T1000 (cell line): ENCODE measurements at regions not wholly inside any gene's neighbourhood (a gene's known extent, or its start where the extent isn't known, plus 50 kb on each side); places are given as distances from the start of the nearest gene placed in this dataset.
"Not testable (repeated sequence)": the region's sequence is repeated elsewhere in the genome, so short reads cannot be mapped to it uniquely, and the experiment has no call there.

Experiments used
- DNase-seq: peaks from one replicate; lab custom pipeline; 2025; ENCODE audit warnings: mixed read lengths; lab: John Stamatoyannopoulos, UW

DNA sequence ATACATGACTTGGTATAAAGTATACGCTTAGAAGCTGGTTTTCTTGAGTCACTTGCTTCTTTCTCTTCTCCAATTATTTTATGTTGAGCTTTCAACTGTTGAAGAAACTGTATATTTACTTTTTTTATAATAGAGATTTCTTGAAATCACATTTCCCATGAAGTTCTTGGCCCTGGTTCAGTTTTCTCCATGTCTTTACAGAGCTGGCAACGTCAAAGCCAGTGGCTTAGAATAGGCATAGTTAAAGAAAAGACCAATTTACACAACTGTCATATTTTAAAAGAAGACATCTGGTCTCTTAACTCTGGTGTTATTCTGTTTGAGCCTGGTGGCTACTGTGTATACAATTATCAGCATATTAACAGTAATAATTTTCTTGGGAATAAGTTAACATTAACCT is 1249.3 kb downstream of the CDH12 start:
- DNase-seq: no peak

DNA sequence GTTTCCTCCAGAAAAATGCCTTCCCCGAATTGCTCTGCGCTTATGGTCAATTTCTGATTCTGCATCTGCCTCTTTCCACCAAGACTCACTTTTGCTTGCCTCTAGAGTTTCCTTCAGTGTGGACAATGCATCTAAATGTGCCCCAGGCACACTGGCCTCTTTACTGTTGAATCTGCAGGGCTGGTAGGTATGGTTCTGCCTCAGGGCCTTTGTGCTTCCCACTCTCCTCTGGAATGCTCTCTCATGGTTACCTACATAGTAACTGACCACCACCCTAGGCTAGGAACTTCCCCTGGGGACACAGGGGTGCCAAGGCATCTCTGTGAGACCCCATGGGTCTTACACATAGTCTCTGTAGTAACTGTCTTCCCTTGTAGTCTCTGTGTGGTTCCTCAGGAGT is 1258.6 kb downstream of the CDH12 start:
- no peak for DNase-seq

DNA sequence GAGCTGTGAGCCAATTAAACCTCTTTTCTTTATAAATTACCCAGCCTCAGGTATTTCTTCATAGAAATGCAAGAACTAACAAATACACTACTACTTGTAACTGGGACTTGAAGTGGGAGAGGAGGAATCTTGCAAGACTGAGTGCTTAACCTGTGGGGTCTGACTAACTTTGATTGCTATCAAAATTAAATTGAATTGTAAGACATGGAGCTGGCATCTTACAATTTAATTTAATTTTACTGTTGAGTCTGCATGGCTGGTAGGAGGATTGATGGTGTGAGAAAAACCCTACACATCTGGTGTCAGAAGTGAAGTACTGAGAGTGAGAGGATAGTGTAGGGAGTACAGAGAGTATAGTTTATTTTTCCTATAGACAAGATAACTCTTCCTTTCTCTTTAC is 1259.9 kb downstream of the CDH12 start:
- no peak for DNase-seq

DNA sequence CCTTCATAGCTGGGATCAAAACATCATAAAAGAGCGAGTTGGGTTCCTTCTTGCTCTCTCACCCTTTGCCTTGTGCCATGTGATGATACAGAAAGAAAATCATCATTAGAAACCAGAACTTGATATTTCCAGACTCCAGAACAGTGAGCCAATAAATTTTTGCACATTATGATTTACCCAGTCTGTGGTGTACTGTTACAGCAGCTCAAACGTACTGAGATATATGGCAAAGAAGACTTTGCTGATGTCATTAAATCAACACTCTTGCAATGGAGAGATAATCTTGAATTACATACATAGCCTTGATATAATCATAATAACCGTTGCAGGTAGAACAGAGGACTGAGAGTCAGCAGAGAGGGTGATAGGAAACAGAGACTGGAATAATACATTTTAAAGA is 1271.6 kb downstream of the CDH12 start:
- DNase-seq: no peak

DNA sequence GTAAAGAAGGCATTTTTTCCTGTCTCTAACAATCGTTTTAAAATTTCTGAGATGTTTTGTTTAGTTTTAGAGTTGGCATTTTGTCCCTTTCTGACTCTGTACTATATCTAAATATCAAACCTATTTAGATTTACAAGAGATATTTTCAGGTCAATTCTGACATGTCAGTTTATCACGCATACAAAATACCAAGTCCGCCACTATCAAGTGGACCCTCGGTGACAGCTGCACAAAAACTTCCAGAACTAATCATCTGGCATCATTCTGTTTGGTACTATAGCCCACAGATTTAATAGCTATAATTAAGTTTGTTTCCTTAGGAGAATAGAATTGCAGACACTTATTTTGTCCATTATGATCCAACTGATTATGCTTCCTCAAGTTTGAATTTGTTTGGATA is 1278.2 kb downstream of the CDH12 start:
- no peak for DNase-seq

DNA sequence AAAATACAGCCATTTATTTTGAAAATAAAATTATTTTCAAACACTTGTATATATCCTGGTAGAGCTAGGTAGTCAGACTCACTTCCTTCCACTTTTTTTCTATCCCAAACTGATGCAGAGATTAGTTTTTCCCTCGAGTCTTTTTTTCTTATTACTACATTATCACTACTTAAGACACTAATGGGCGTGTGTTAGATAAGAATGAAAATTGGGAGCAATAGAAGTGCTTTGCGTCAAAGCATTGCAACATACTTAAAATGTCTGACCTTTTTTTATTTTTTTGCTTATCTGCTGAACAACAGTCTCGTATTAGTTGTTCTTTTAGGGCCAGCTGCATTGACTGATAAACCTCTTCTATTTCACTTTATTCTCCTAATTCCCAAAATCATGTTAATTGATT is 1278.7 kb downstream of the CDH12 start:
- DNase-seq: no peak

DNA sequence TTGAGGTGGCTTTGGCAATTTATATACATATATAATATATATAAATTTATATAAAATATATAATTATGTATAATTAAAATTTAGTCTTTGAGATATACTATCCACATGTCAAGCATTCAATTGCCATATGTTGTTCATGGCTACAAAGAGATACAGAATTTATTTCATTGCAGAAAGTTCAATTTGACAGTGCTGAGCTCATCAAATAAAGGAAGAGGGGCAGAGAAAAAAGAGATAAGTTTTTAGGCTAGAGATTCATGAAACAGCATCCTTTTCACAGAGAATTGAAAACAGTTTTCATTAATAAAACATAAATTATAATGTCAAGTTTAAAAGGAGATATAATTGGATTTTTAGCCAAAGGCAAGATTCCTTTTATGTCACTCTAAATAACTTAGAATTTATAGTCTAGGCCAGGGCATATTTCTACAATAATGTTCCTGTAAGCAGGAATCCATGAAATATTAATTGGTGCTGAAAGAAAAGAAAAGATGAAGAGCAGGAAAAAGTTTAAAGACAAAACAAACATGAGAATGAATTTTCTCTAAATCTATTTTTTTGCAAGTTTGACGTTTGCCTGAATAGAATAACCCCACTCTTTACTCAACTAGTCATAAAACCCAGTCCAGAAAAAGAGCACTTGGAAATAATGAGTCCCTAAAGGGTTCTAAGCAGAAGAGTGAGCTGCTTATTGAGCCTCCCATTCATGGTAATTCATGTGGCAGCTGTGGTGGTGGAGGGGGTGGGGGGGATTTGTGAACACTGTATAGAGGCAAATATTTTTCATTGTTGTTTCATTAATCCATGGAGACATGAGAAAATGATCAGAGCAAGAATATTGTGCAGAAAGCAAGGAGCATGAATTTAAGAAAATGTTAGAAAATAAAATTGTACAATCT is 1279.5 kb downstream of the CDH12 start:
- no peak for DNase-seq

DNA sequence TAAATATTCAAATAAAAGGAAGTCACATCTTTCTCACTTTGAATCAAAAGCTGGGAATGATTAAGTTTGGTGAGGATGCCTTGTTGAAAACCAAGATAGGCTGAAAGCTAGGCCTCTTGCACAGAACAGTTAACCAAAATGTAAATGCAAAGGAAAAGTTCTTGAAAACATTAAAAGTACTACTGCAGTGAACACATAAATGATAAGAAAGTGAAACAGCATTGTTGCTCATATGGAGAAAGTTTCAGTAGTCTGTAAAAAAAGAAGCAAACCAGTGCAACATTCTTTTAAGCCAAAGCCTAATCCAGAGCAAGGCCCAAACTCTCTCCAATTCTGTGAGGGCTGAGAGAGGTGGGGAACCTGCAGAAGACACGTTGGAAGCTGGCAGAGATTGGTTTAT is 1281.9 kb downstream of the CDH12 start:
- not testable (repeated sequence) for DNase-seq

DNA sequence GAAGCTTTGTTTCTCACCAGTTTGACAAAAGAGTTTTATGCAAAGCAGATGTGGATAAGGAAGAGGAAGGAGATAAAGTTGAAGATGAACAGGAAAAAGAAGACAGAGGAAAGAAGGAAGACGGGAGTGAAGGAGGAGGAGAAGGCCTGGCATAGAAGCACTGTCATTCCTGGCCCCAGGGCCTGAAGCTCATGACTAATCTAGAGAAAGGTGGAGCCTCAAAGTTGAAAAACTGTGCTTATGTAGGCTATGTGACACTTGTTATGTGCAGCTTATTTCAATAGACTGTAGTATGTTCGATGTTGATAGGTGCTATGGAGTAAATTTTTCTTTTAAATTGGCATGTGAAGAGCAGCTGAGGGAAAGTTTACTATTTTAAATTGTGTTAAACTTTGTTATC is 1294.0 kb downstream of the CDH12 start:
- DNase-seq: not testable (repeated sequence)

DNA sequence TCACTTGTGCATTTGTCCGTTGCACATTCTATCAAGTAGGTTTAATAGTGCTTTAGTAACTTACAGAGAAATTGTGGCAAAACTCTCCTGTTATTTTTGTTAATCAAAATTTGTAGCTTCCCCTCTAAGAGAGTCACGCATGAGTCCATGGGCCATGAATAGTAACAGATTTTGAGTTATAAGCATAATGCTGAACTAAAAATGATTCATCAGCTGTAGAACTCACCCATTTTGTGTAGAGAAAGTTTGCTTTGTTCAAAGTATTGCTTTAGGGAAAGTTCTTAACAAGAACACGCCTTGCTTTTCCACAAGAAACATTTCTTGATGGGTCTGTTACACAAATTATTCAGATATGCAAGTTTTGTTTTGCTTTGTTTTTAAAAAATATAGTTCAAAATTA is 1300.9 kb downstream of the CDH12 start:
- not testable (repeated sequence) for DNase-seq

DNA sequence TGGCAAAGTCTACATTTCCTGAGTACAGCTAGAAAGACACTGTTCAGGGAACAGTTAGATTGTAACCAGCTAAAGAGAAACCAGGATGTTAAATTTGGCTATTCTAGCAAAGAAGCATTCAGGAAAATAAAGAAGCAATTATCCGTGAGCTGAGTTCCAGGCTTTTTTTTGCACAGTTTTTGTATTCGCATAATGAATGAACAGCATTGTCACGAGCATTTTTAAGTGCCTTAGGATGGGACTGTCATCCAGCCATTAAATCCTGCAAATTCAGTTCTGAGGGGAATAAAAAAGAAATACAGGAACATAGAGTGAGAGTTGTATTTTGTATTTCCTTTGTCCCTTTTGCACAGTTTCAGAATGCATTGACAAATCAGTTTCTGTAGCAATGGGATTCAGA is 1302.2 kb downstream of the CDH12 start:
- not testable (repeated sequence) for DNase-seq

DNA sequence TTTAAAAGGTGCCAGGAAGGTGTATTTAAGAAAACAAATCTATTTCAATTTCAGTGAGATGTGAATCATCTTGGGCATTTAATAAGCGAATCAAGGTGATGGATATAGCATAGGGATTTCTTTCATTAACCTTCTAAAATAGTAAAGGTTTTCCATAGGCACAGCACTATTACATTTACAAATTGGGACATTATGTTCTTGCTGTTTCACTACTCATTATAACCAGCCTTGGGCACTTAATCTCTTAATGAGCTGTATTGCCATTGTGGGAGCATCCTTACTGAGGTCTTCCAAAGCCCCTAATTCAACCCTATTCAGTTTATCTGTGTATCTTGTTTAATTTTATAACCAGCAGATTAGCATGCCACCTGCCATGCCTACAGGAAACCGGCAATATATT is 1305.5 kb downstream of the CDH12 start:
- not testable (repeated sequence) for DNase-seq

DNA sequence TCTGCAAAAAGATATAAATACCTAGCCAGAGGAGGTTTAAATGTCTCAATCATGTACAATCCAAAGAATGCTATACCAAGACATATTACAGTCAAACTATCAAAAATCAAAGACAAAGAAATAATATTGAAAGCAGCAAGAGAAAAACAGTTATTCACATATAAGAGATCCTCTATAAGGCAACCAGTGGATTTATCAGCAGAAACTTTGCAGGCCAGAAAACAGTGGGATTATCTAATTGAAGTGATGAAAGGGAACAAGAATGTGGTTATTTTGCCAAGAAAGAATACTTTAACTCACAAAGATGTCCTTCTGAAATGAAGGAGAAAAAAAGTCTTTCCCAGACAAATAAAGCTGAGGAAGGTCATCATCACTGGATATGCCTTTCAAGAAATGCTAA is 1318.0 kb downstream of the CDH12 start:
- DNase-seq: not testable (repeated sequence)

DNA sequence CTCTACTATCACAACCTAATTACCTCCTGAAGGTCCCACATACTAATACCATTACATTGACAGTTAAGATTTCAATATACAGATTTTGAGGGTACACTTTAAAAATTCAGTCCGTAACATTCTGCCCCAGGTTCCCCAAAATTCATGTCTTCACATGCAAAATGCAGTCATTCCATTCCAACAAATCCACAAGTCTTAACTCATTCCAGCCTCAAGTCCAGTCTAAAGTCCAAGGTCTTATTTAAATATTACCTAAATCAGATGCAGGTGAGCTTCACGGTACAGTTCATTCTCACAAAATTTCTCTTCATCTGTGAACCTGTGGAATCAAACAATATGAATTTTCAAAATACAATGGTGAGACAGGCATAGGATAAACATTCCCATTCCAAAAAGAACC is 1332.0 kb downstream of the CDH12 start:
- DNase-seq: not testable (repeated sequence)

DNA sequence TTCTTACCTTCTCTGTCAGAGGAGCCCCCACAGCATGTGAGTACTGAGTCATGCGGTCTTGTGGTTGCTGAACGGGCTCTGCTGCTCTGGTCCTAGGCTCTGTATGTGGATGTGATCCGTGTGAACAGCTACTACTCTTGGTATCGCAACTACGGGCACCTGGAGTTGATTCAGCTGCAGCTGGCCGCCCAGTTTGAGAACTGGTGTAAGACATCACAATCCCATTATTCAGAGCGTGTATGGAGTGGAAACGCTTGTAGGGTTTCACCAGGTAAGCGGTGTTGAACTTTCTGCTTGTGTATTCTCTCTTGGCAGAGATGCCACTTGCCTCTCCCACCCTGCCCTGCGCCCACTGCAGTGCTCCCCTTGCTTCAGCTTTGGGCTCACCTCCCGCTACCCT is 1356.2 kb downstream of the CDH12 start:
- not testable (repeated sequence) for DNase-seq

DNA sequence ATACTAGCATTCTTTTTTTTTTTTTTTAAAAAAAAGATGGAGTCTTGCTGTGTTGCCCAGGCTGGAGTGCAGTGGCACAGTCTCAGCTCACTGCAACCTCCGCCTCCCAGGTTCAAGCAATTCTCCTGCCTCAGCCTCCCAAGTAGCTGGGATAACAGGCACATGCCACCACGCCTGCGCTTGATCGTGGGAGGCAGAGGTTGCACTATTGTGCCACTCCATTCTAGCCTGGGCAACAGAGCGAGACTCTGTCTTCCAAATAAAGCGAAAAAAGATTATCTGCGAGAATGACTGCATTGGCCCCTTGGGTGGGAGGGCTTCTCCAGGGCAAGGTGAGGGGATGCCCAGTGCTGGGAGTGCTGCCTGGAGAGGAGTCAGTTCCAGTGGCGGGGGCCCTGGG is 1357.1 kb downstream of the CDH12 start:
- DNase-seq: not testable (repeated sequence)

DNA sequence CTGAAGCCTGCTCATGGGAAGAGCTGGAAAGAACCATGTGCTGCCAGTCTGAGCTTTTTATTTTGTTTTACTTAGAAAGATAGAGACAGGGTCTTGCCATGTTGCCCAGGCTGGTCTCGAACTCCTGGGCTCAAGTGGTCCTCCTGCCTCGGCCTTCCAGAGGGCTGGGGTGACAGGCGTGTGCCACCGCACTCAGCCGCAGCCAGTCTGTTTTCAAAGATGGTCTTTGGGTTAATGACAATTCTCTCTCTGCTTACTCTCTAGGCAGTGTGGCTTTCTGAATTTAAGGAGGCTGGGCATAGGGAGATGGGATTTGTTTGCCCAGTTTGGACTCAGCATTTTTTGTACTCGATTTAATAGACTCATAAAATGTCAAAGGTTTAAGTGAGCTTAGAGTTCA is 1357.9 kb downstream of the CDH12 start:
- DNase-seq: not testable (repeated sequence)

DNA sequence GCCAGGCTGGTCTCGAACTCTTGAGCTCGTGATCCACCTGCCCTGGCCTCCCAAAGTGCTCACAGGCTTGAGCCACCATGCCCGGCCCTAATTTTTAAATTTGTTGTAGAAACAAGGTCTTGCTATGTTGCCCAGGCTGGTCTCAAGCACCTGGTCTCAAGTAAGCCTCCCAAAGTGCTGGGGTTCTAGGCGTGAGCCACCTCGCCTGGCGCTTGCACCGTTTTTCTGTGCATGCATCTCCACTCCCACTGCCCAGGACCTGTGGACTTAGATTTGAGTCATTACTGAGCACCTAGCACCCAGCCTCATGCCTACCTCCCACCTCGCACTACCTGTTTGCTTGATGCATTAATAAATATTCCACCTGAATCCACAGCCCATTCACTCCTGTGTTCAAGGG is 1359.1 kb downstream of the CDH12 start:
- not testable (repeated sequence) for DNase-seq

DNA sequence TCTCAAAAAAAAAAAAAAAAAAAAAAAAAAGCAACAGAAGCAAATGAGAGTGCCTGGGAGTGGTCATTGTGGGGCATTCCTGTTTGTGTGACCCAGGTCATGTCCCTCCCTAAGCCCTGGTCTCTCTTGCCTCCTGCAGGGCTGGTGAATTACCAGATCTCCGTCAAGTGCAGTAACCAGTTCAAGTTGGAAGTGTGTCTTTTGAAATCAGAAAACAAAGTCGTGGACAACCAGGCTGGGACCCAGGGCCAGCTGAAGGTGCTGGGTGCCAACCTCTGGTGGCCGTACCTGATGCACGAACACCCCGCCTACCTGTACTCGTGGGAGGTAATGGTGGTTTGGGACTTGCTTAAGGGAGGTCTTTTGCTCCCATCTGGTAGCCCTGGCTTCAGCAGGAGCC is 1362.0 kb downstream of the CDH12 start:
- not testable (repeated sequence) for DNase-seq

DNA sequence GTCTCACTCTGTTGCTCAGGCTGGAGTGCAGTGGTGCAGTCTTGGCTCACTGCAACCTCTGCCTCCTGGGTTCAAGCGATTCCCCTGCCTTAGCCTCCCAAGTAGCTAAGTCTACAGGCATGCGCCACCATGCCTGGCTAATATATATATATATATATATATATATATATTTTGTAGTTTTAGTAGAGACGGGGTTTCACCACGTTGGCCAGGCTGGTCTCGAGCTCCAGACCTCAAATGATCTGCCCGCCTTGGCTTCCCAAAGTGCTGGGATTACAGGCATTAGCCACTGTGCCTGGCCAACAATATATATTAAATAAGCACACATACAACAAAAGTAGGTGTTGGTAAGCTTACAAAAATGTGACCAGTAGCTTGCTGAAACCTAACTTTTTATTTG is 1364.3 kb downstream of the CDH12 start:
- DNase-seq: not testable (repeated sequence)

DNA sequence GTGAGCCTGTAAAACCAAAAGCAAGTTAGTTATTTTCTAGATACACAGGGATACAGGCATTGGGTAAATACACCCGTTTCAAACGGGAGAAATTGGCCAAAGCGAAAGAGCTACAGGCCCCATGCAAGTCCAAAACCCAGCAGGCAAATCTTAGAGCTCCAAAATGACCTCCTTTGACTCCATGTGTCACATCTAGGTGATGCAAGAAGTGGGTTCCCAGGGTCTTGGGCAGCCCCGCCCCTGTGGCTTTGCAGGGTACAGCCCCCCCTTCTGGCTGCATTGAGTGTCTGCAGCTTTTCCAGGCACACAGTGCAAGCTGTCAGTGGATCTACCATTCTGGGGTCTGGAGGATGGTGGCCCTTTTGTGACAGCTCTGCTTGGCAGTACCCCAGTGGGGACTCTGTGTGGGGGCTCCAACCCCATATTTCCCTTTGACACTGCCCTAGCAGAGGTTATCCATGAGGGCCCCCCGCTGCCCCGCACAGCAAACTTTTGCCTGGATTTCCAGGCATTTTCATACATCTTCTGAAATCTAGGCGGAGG is 1367.6 kb downstream of the CDH12 start:
- DNase-seq: not testable (repeated sequence)

DNA sequence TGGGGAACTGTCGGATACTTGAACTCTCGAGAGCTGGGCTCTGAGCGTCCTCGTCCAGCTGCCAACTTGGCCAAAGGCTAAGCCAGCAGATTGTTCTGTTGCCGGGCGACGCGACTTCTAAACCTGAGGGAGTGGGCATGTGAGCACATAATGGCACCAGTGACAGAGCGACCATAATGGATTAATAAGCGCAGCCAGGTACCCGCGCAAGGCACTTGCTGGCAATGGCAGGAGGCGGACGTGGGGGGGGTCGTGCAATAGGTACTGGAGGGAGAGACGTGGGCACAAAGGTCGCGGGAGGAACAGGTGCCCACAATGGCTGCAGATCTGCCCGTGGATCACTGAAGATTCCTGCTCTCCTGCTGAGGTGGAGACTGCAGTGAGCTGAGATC is 1368.7 kb downstream of the CDH12 start:
- DNase-seq: not testable (repeated sequence)

DNA sequence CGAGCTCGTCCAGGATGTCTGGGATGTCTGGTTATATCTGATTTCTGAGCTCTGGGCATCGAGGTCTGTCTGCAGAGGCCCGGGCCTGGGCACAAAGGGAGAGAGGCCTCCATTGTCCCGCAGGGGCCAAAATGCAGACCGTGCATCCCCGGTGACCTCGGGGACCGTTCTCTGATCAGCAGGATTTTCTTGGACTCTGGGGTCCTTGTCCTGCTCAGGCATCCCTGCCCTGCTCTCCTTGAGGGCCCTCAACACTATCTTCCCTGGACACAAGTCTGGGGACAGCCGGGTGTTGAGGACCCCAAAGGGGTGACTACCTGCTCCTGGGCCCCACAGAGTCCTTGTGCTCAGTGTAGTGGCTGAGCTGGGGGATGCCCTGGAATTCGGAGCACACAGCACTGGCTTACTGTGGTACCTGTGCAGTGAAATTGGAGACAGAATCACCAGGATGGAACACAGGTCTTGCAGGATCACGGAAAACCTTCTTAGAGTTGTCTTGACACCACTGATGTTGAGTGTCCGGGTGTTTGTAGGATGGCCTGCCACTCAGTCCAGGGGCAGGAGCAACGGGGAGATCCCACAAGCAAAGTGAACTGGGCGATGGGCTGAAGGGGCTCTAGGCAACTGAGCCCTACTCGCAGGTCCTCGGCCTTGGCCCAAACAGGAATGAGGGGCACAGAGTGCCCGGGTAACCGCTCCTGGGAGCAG is 1369.2 kb downstream of the CDH12 start:
- not testable (repeated sequence) for DNase-seq
